HCT116 (cell line): ENCODE measurements at regions not wholly inside any gene's neighbourhood (a gene's known extent, or its start where the extent isn't known, plus 50 kb on each side); places are given as distances from the start of the nearest gene placed in this dataset.

ENCODE experiments used
- ATAC-seq: fragments of 200-7000 bp; cut with Tn5 transposase; 2 replicates; pipeline ENCODE4 v1.9.1; 2020; ENCODE audit warnings: mild to moderate bottlenecking, moderate library complexity
- BruUV-seq: library from RNA; stranded (reverse); fragments of 400-500 nt; replicated peaks from 2 replicates; lab custom pipeline; 2021; lab: Mats Ljungman, UMichigan
- CTCF ChIA-PET: fragments of 300-600 bp; sonication (Branson Sonifier 250); formaldehyde crosslinking; loops from one replicate; lab custom pipeline; 2021; ENCODE audit warnings: antibody characterized with exemption; lab: Charles Lee
- POLR2A ChIA-PET: fragments of 300-600, 350-600 bp; sonication (Branson Sonifier 250); formaldehyde crosslinking; loops from one replicate; lab custom pipeline; 2021; ENCODE audit warnings: antibody characterized with exemption; lab: Charles Lee
- RAD21 ChIA-PET, 2 experiments: fragments of 300-600 bp; sonication (Branson Sonifier 250); formaldehyde crosslinking; loops; one replicate each; lab custom pipeline; 2023; ENCODE audit warnings: low total read pairs in 2 of 2; ENCODE audit not compliant: uncharacterized antibody in 2 of 2, unreplicated experiment in 2 of 2, low non-redundant PET in 1 of 2; lab: Charles Lee
- DNase-seq: peaks from one replicate; pipeline ENCODE4 v3.0.0-alpha.2; 2010; ENCODE audit warnings: low read depth, low spot score
- H2AFZ ChIP-seq: fragments of 200-600 bp; shearing (Covaris generic), sonication (generic); 2 replicates; pipeline ENCODE4 v1.6.1; 2017; ENCODE audit warnings: low read depth, mixed run types, mixed read lengths, antibody characterized with exemption, low read length; ENCODE audit not compliant: poor library complexity, severe bottlenecking
- H3K27ac ChIP-seq: 2 replicates; pipeline ENCODE4 v1.5.1; 2012; ENCODE audit warnings: low read depth, low read length
- H3K27me3 ChIP-seq: fragments of 200-600 bp; sonication (generic); 2 replicates; pipeline ENCODE4 v1.6.1; 2016; ENCODE audit warnings: mixed run types, low read length, mixed read lengths; ENCODE audit not compliant: insufficient read depth
- H3K36me3 ChIP-seq, 2 experiments: fragments of 200-500 bp in 1 of 2; fragments of 200-600 bp in 1 of 2; sonication (Bioruptor generic) in 1 of 2; sonication (generic) in 1 of 2; 2 replicates each; pipeline versions ENCODE4 v1.5.1 to v1.6.1; 2014 to 2016; ENCODE audit warnings: low read length in 2 of 2, inconsistent platforms in 1 of 2, mixed read lengths in 1 of 2, mixed run types in 1 of 2; ENCODE audit not compliant: insufficient read depth in 2 of 2, control insufficient read depth in 1 of 2
- H3K4me1 ChIP-seq, 2 experiments: fragments of 200-600 bp in 1 of 2; sonication (generic) in 1 of 2; 2 replicates each; pipeline versions ENCODE4 v1.5.1 to v1.6.1; 2012 to 2017; ENCODE audit warnings: low read length in 2 of 2, inconsistent platforms in 1 of 2, mild to moderate bottlenecking in 1 of 2, mixed read lengths in 1 of 2, mixed run types in 1 of 2, moderate library complexity in 1 of 2; ENCODE audit not compliant: insufficient read depth in 2 of 2, control insufficient read depth in 1 of 2
- H3K4me2 ChIP-seq: fragments of 200-600 bp; sonication (generic); 2 replicates; pipeline ENCODE4 v1.6.1; 2017; ENCODE audit warnings: mixed run types, low read length, mixed read lengths
- H3K4me3 ChIP-seq, 2 experiments: fragments of 200-600 bp in 1 of 2; sonication (generic) in 1 of 2; replicated peaks in 1 of 2; 2 replicates each; pipeline ENCODE4 v1.5.1; 2011 to 2016; ENCODE audit warnings: low read length in 2 of 2, control low read depth in 1 of 2, low read depth in 1 of 2, mild to moderate bottlenecking in 1 of 2, mixed read lengths in 1 of 2, mixed run types in 1 of 2
- H3K79me2 ChIP-seq: fragments of 200-600 bp; sonication (generic); 2 replicates; pipeline ENCODE4 v1.6.1; 2017; ENCODE audit warnings: mild to moderate bottlenecking, mixed run types, low read length, moderate library complexity, mixed read lengths; ENCODE audit not compliant: insufficient read depth
- H3K9ac ChIP-seq: fragments of 200-600 bp; sonication (generic); 2 replicates; pipeline ENCODE4 v1.6.1; 2016; ENCODE audit warnings: low read length, mixed read lengths
- H3K9me2 ChIP-seq: fragments of 200-600 bp; sonication (generic), shearing (Covaris generic); 2 replicates; pipeline ENCODE4 v1.6.1; 2017; ENCODE audit warnings: mixed run types, mild to moderate bottlenecking, moderate library complexity; ENCODE audit not compliant: insufficient read depth
- H3K9me3 ChIP-seq, 2 experiments: fragments of 200-500 bp in 1 of 2; fragments of 200-600 bp in 1 of 2; sonication (Bioruptor generic) in 1 of 2; sonication (generic) in 1 of 2; 2 replicates each; pipeline ENCODE4 v1.6.1; 2014 to 2017; ENCODE audit warnings: low read length in 2 of 2, mixed read lengths in 2 of 2, inconsistent platforms in 1 of 2, low read depth in 1 of 2, mild to moderate bottlenecking in 1 of 2, mixed run types in 1 of 2, moderate library complexity in 1 of 2; ENCODE audit not compliant: control insufficient read depth in 1 of 2, insufficient read depth in 1 of 2
- H4K20me1 ChIP-seq: fragments of 200-600 bp; sonication (generic), shearing (Covaris generic); 2 replicates; pipeline ENCODE4 v1.6.1; 2017; ENCODE audit warnings: mixed run types, mild to moderate bottlenecking, moderate library complexity; ENCODE audit not compliant: insufficient read depth
- CBX3 ChIP-seq: IDR thresholded peaks from 2 replicates; pipeline ENCODE4 v1.6.1; 2012; ENCODE audit warnings: low read depth
- CEBPB ChIP-seq: IDR thresholded peaks from 2 replicates; pipeline ENCODE4 v1.6.1; 2012; ENCODE audit warnings: low read depth
- EGR1 ChIP-seq: IDR thresholded peaks from 2 replicates; pipeline ENCODE4 v1.6.1; 2012; ENCODE audit warnings: low read depth
- EZH2 ChIP-seq: fragments of 200-600 bp; sonication (generic); IDR thresholded peaks from 2 replicates; pipeline ENCODE4 v1.6.1; 2017; ENCODE audit warnings: antibody characterized with exemption, mixed run types
- JUND ChIP-seq: IDR thresholded peaks from 2 replicates; pipeline ENCODE4 v1.6.1; 2012
- MAX ChIP-seq: IDR thresholded peaks from 2 replicates; pipeline ENCODE4 v1.6.1; 2012
- RAD21 ChIP-seq: IDR thresholded peaks from 2 replicates; pipeline ENCODE4 v1.6.1; 2012; ENCODE audit warnings: low read depth, mild to moderate bottlenecking
- REST ChIP-seq: IDR thresholded peaks from 2 replicates; pipeline ENCODE4 v1.6.1; 2012; ENCODE audit warnings: low read depth
- SIN3A ChIP-seq: IDR thresholded peaks from 2 replicates; pipeline ENCODE4 v1.6.1; 2012; ENCODE audit warnings: low read depth
- SP1 ChIP-seq: IDR thresholded peaks from 2 replicates; pipeline ENCODE4 v1.6.1; 2012; ENCODE audit warnings: low read depth
- SRF ChIP-seq: IDR thresholded peaks from 2 replicates; pipeline ENCODE4 v1.6.1; 2012; ENCODE audit warnings: low read depth
- TCF7L2 ChIP-seq: IDR thresholded peaks from 2 replicates; pipeline ENCODE4 v1.7.0; 2011; ENCODE audit warnings: borderline replicate concordance, inconsistent platforms; ENCODE audit not compliant: insufficient read depth, insufficient read length; ENCODE audit errors: extremely low read depth
- YY1 ChIP-seq: IDR thresholded peaks from 2 replicates; pipeline ENCODE4 v1.6.1; 2011; ENCODE audit warnings: low read length, low read depth, moderate library complexity, mild to moderate bottlenecking; ENCODE audit not compliant: insufficient replicate concordance; ENCODE audit errors: extremely low read depth
- ZFX ChIP-seq: fragments of 450-650 bp; IDR thresholded peaks from 2 replicates; pipeline ENCODE4 v1.6.1; 2017
- ZNF274 ChIP-seq: fragments of 200-500 bp; sonication (Bioruptor generic); IDR thresholded peaks from 2 replicates; pipeline ENCODE4 v1.6.1; 2014; ENCODE audit warnings: mild to moderate bottlenecking, low read depth, low read length, inconsistent platforms
- intact Hi-C: fragments of 100-400 bp; cut with micrococcal nuclease; formaldehyde crosslinking; loops from 2 replicates; pipeline ENCODE4 v1.10.0; 2022
- TF ChIP-seq, protein P1 (sequence below): IDR thresholded peaks from 2 replicates; pipeline ENCODE4 v1.6.1; 2011; ENCODE audit warnings: mild to moderate bottlenecking, low read length, moderate library complexity; ENCODE audit not compliant: insufficient replicate concordance; ENCODE audit errors: extremely low read depth

DNA sequence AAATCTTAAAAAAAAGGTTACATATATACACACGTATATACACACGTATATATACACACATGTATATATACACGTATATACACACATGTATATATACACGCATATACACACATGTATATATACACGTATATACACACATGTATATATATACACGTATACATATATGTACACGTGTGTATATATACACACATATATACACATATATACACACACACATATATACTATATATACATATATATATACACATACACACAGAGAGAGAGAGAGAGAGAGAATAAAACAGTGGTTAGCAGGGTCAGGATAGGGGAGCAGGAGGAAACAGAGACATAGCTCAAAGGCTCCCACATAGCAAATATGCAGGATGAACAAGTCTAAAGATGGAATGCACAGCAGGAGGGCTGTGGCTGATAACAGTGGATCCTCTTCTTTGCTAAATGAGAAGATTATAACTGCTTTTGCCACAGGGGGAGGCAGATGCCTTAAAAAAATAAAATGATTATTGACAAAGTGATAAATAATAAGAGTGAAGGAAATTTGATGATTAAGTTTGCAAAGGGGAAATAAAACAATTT is 714.5 kb downstream of the UQCRFS1 start:
- peaks cover 22 to 24% of the 10 kb centered on the region in 2 experiments; a peak in 2 of 4 replicates for H3K9me3 ChIP-seq
- no peak overlapping the region for H3K27ac ChIP-seq
- no peaks in the 10 kb centered on the region for H4K20me1 ChIP-seq
- H3K4me2 ChIP-seq: no peak overlapping the region
- no peak overlapping the region for H3K9ac ChIP-seq
- H3K9me2 ChIP-seq: no peaks in the 10 kb centered on the region
- ChIA-PET CTCF (no interaction called here), POLR2A (no interaction called here), RAD21 (no interaction called here)
- TF ChIP-seq YY1: no peak
- TF ChIP-seq CEBPB: no peak
- no peak for DNase-seq
- no peaks in the 10 kb centered on the region for H3K27me3 ChIP-seq
- H2AFZ ChIP-seq: no peak overlapping the region
- no peak overlapping the region for H3K4me3 ChIP-seq
- no peaks in the 10 kb centered on the region for H3K36me3 ChIP-seq
- no peaks in the 10 kb centered on the region for H3K4me1 ChIP-seq
- no peak for ATAC-seq
- BruUV-seq: no TSS peak
- H3K79me2 ChIP-seq: no peaks in the 10 kb centered on the region
- intact Hi-C loops: no loop called here

- H3K4me2 ChIP-seq: no peak overlapping the region
- no peak overlapping the region for H3K27ac ChIP-seq
- no peak for DNase-seq
- H3K79me2 ChIP-seq: no peaks in the 10 kb centered on the region
- POLR2A ChIA-PET: no interaction called here
- no TSS peak for BruUV-seq
- peaks cover 22 to 24% of the 10 kb centered on the region in 2 experiments; a peak in 2 of 4 replicates for H3K9me3 ChIP-seq
- no peak overlapping the region for H3K4me3 ChIP-seq
- CTCF ChIA-PET: no interaction called here
- no peaks in the 10 kb centered on the region for H3K27me3 ChIP-seq
- H3K36me3 ChIP-seq: no peaks in the 10 kb centered on the region
- intact Hi-C loops: no loop called here
- no peak overlapping the region for H2AFZ ChIP-seq
- no peak overlapping the region for H3K9ac ChIP-seq
- H3K4me1 ChIP-seq: no peaks in the 10 kb centered on the region
- ATAC-seq: no peak
- no peaks in the 10 kb centered on the region for H3K9me2 ChIP-seq
- RAD21 ChIA-PET: no interaction called here
- H4K20me1 ChIP-seq: no peaks in the 10 kb centered on the region
- TF ChIP-seq, protein P1, sequence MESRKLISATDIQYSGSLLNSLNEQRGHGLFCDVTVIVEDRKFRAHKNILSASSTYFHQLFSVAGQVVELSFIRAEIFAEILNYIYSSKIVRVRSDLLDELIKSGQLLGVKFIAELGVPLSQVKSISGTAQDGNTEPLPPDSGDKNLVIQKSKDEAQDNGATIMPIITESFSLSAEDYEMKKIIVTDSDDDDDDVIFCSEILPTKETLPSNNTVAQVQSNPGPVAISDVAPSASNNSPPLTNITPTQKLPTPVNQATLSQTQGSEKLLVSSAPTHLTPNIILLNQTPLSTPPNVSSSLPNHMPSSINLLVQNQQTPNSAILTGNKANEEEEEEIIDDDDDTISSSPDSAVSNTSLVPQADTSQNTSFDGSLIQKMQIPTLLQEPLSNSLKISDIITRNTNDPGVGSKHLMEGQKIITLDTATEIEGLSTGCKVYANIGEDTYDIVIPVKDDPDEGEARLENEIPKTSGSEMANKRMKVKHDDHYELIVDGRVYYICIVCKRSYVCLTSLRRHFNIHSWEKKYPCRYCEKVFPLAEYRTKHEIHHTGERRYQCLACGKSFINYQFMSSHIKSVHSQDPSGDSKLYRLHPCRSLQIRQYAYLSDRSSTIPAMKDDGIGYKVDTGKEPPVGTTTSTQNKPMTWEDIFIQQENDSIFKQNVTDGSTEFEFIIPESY: no peak
- TF ChIP-seq YY1 (no peak), RAD21 (no peak), EZH2 (no peak), SIN3A (no peak), ZNF274 (no peak), ZFX (no peak), EGR1 (no peak), CEBPB (no peak), MAX (no peak), SRF (no peak), CBX3 (no peak), SP1 (no peak), REST (no peak), TCF7L2 (no peak), JUND (no peak)
These were observed 715.1 kb downstream of the UQCRFS1 start for GRCh38 chr19:28497887-28498286.
